CD8-positive, alpha-beta memory T cell (primary cell): ENCODE measurements at regions not wholly inside any gene's neighbourhood (a gene's known extent, or its start where the extent isn't known, plus 50 kb on each side); places are given as distances from the start of the nearest gene placed in this dataset.

Experiments used
- CTCF ChIA-PET: fragments of 350-600 bp; sonication (Branson Sonifier 250); formaldehyde crosslinking; loops from one replicate; lab custom pipeline; 2021; ENCODE audit warnings: antibody characterized with exemption; lab: Charles Lee
- POLR2A ChIA-PET: fragments of 350-600 bp; sonication (Branson Sonifier 250); formaldehyde crosslinking; loops from one replicate; lab custom pipeline; 2021; ENCODE audit warnings: antibody characterized with exemption; lab: Charles Lee
- DNase-seq, 5 donors: peaks; one replicate each; pipeline versions ENCODE4 v3.0.0 to v3.0.0-alpha.2; 2020 to 2022; ENCODE audit warnings: mixed read lengths in 1 of 5
- H3K27ac ChIP-seq: one replicate; pipeline ENCODE4 v1.7.0; 2013; ENCODE audit warnings: low read depth, mild to moderate bottlenecking, low read length, moderate library complexity
- H3K27me3 ChIP-seq: 2 replicates; pipeline ENCODE4 v1.7.0; 2013; ENCODE audit warnings: low read length, mild to moderate bottlenecking; ENCODE audit not compliant: insufficient read depth, poor library complexity, severe bottlenecking
- H3K36me3 ChIP-seq: 2 replicates; pipeline ENCODE4 v1.7.0; 2013; ENCODE audit warnings: mild to moderate bottlenecking, low read length, moderate library complexity; ENCODE audit not compliant: insufficient read depth
- H3K4me1 ChIP-seq: 2 replicates; pipeline ENCODE4 v1.7.0; 2013; ENCODE audit warnings: mild to moderate bottlenecking, low read length, moderate library complexity; ENCODE audit not compliant: insufficient read depth
- H3K4me3 ChIP-seq: 2 replicates; pipeline ENCODE4 v1.7.0; 2013; ENCODE audit warnings: mild to moderate bottlenecking, low read length
- H3K9me3 ChIP-seq: 2 replicates; pipeline ENCODE4 v1.7.0; 2013; ENCODE audit warnings: mild to moderate bottlenecking, low read length
- H3K27ac Mint-ChIP-seq, 8 donors: one replicate each; pipeline ENCODE4 v1.8.0; 2020 to 2021; ENCODE audit warnings: mixed read lengths in 8 of 8, mild to moderate bottlenecking in 6 of 8, inconsistent platforms in 3 of 8, moderate library complexity in 3 of 8
- H3K27me3 Mint-ChIP-seq, 2 donors: one replicate each; pipeline ENCODE4 v1.8.0; 2020 to 2021; ENCODE audit warnings: mixed read lengths in 2 of 2, mild to moderate bottlenecking in 1 of 2, moderate library complexity in 1 of 2
- H3K36me3 Mint-ChIP-seq, 3 donors: one replicate each; pipeline ENCODE4 v1.8.0; 2020 to 2021; ENCODE audit warnings: mixed read lengths in 3 of 3, inconsistent platforms in 1 of 3, mild to moderate bottlenecking in 1 of 3
- H3K4me1 Mint-ChIP-seq, 3 donors: one replicate each; pipeline ENCODE4 v1.8.0; 2020 to 2021; ENCODE audit warnings: mixed read lengths in 3 of 3, inconsistent platforms in 1 of 3, mild to moderate bottlenecking in 1 of 3
- H3K4me3 Mint-ChIP-seq, 7 donors: one replicate each; pipeline ENCODE4 v1.8.0; 2020 to 2021; ENCODE audit warnings: mixed read lengths in 7 of 7, mild to moderate bottlenecking in 6 of 7, moderate library complexity in 4 of 7, inconsistent platforms in 2 of 7
- H3K9me3 Mint-ChIP-seq, 5 donors: one replicate each; pipeline ENCODE4 v1.8.0; 2020 to 2022; ENCODE audit warnings: mixed read lengths in 5 of 5, mild to moderate bottlenecking in 3 of 5, moderate library complexity in 2 of 5, inconsistent platforms in 1 of 5

DNA sequence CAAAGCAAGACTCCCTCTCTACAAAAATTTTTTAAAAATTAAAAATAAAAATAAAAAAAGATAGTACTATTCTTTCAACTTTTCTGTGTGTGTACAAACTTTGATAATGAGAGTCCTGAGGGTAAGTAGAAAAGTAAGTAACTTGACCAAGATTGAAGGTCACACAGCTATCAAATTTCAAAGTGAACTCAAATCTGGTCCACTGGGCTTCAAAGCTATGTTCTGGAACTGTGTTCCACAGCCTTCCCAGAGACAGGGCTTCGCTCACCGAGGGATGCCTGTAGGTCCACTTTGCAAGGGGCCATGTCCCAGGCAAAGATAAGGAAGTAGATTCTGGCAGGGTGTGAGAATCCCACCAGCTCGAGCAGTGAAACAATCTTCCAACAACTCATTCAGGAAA lies 56.3 kb upstream of the TNRC6A start:
- peaks cover 15 to 19% of the 10 kb centered on the region in 2 donors for H3K27me3 Mint-ChIP-seq
- DNase-seq: no peak
- peaks cover 6% of the 10 kb centered on the region for H3K27me3 ChIP-seq
- peaks cover 3 to 8% (median 3%) of the 10 kb centered on the region in 3 donors for H3K4me1 Mint-ChIP-seq
- no peak overlapping the region for H3K27ac ChIP-seq
- no peaks in the 10 kb centered on the region for H3K36me3 Mint-ChIP-seq
- H3K9me3 ChIP-seq: no peaks in the 10 kb centered on the region
- POLR2A ChIA-PET: no interaction called here
- no peak overlapping the region for H3K4me3 ChIP-seq
- no peaks in the 10 kb centered on the region for H3K36me3 ChIP-seq
- H3K4me1 ChIP-seq: no peaks in the 10 kb centered on the region
- no peaks in the 10 kb centered on the region for H3K9me3 Mint-ChIP-seq
- no peak overlapping the region for H3K4me3 Mint-ChIP-seq
- H3K27ac Mint-ChIP-seq: no peak overlapping the region
- CTCF ChIA-PET: no interaction called here

DNA sequence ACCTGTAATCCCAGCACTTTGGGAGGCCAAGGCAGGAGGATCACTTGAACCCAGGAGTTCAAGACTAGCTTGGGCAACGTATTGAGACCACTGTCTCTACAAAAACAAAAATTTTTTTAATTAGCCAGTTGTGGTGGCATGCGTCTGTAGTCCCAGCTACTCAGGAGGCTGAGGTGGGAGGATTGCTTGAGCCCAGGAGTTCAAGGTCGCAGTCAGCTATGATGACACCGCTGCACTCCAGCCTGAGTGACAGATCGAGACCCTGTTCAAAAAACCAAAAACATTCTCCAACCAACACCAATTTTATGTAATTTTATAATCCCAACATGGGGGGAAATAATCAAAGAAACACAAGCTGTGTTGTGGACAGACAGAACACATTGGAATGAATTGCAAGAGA lies 54.6 kb upstream of the TNRC6A start:
- Histone ChIP-seq H3K4me1 (no peaks in the 10 kb centered on the region), H3K36me3 (no peaks in the 10 kb centered on the region), H3K4me3 (no peak overlapping the region), H3K9me3 (no peaks in the 10 kb centered on the region), H3K27me3 (peaks cover 6% of the 10 kb centered on the region), H3K27ac (no peak overlapping the region)
- peaks cover 11 to 16% of the 10 kb centered on the region in 2 donors for H3K27me3 Mint-ChIP-seq
- CTCF ChIA-PET: no interaction called here
- DNase-seq: no peak
- H3K27ac Mint-ChIP-seq: no peak overlapping the region
- POLR2A ChIA-PET: no interaction called here
- no peaks in the 10 kb centered on the region for H3K36me3 Mint-ChIP-seq
- H3K4me1 Mint-ChIP-seq: no peaks in the 10 kb centered on the region
- no peak overlapping the region for H3K4me3 Mint-ChIP-seq
- no peaks in the 10 kb centered on the region for H3K9me3 Mint-ChIP-seq

- H3K4me1 Mint-ChIP-seq: no peaks in the 10 kb centered on the region
Measured at GRCh38 chr16:24677388-24677787, 52.1 kb upstream of the TNRC6A start.

More at GRCh38 chr16:24677388-24677787, 52.1 kb upstream of the TNRC6A start:
- Mint-ChIP-seq H3K27me3 (peaks cover 6 to 12% of the 10 kb centered on the region in 2 donors), H3K36me3 (no peaks in the 10 kb centered on the region), H3K9me3 (no peaks in the 10 kb centered on the region), H3K27ac (no peak overlapping the region), H3K4me3 (no peak overlapping the region)
- ChIA-PET POLR2A (no interaction called here), CTCF (no interaction called here)
- no peaks in the 10 kb centered on the region for H3K9me3 ChIP-seq
- no peaks in the 10 kb centered on the region for H3K4me1 ChIP-seq
- H3K36me3 ChIP-seq: no peaks in the 10 kb centered on the region
- no peak for DNase-seq
- H3K4me3 ChIP-seq: no peak overlapping the region
- H3K27ac ChIP-seq: no peak overlapping the region
- H3K27me3 ChIP-seq: no peaks in the 10 kb centered on the region
